Vagina (tissue), 2 donors: ENCODE measurements at regions not wholly inside any gene's neighbourhood (a gene's known extent, or its start where the extent isn't known, plus 50 kb on each side); places are given as distances from the start of the nearest gene placed in this dataset.

ENCODE experiments used
- DNase-seq, 2 donors: peaks; one replicate each; pipeline ENCODE4 v3.0.0-alpha.2; 2017; ENCODE audit errors: extremely low spot score in 2 of 2
- H3K27ac ChIP-seq: fragments of 200-600 bp; sonication (generic); one replicate; pipeline ENCODE4 v1.5.1; 2019
- H3K27me3 ChIP-seq: fragments of 200-600 bp; sonication (generic); one replicate; pipeline ENCODE4 v1.5.1; 2019
- H3K36me3 ChIP-seq, 2 donors: fragments of 200-600 bp; sonication (generic); one replicate each; pipeline ENCODE4 v1.5.1; 2017 to 2019
- H3K4me1 ChIP-seq: fragments of 200-600 bp; sonication (generic); one replicate; pipeline ENCODE4 v1.5.1; 2019
- H3K4me3 ChIP-seq, 2 donors: fragments of 200-600 bp; sonication (generic); 1 replicate in 1 of 2; 2 replicates in 1 of 2; pipeline ENCODE4 v1.5.1; 2016 to 2019
- H3K9me3 ChIP-seq: fragments of 200-600 bp; sonication (generic); one replicate; pipeline ENCODE4 v1.5.1; 2019
- POLR2A ChIP-seq, 2 donors: fragments of 450-650 bp; IDR thresholded peaks; one replicate each; pipeline ENCODE4 v1.6.1; 2017; ENCODE audit warnings: antibody characterized with exemption in 2 of 2, mild to moderate bottlenecking in 2 of 2, moderate library complexity in 2 of 2
- POLR2AphosphoS5 ChIP-seq, 2 donors: sonication (generic); formaldehyde crosslinking; IDR thresholded peaks; one replicate each; pipeline ENCODE4 v1.9.0; 2017; ENCODE audit warnings: antibody characterized with exemption in 2 of 2, mild to moderate bottlenecking in 2 of 2, low read depth in 1 of 2; ENCODE audit not compliant: insufficient read depth in 1 of 2
- intact Hi-C: fragments of 100-400 bp; cut with DNase I; formaldehyde crosslinking; loops from one replicate; pipeline ENCODE4 v1.15.1; 2023
- TF ChIP-seq, protein P1 (sequence below), 3 experiments: fragments of 450-650 bp in 2 of 3; fragments of 200-600 bp in 1 of 3; sonication (generic) in 1 of 3; IDR thresholded peaks; one replicate each; pipeline ENCODE4 v1.5.1; 2017 to 2019; ENCODE audit warnings: antibody characterized with exemption in 3 of 3, mild to moderate bottlenecking in 2 of 3, moderate library complexity in 2 of 3

DNA sequence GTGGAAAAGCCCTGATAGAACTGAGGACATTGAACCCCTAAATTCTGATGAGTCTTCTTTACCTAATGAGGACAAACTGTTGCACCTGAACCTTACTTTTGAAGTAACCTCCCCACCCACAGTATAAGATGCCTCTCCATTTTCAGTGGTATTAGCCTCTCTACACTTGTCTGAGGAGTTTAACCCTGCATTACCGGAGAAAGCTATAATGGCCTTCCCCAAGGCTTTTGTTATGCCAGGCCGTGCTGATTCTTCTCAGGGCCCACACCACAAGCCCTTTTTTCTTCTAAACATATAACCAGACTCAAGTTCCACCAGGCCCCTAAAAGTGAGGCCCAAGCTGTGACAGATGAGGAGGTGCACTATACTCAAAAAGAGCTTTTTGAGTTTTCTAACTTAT is 345.8 kb upstream of the GRID2 start:
- TF ChIP-seq POLR2AphosphoS5 (IDR thresholded peaks at IDR 0.05; ENCODE audit: insufficient read depth in 1 of 2, low read depth in 1 of 2) = no peak
- TF ChIP-seq, protein P1, sequence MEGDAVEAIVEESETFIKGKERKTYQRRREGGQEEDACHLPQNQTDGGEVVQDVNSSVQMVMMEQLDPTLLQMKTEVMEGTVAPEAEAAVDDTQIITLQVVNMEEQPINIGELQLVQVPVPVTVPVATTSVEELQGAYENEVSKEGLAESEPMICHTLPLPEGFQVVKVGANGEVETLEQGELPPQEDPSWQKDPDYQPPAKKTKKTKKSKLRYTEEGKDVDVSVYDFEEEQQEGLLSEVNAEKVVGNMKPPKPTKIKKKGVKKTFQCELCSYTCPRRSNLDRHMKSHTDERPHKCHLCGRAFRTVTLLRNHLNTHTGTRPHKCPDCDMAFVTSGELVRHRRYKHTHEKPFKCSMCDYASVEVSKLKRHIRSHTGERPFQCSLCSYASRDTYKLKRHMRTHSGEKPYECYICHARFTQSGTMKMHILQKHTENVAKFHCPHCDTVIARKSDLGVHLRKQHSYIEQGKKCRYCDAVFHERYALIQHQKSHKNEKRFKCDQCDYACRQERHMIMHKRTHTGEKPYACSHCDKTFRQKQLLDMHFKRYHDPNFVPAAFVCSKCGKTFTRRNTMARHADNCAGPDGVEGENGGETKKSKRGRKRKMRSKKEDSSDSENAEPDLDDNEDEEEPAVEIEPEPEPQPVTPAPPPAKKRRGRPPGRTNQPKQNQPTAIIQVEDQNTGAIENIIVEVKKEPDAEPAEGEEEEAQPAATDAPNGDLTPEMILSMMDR (IDR thresholded peaks at IDR 0.05) = no peak
- no peak for TF ChIP-seq POLR2A (IDR thresholded peaks at IDR 0.05)
- intact Hi-C loops = no loop called here
- DNase-seq = no peak
- Histone ChIP-seq H3K27ac (no peak overlapping the region), H3K4me1 (no peaks in the 10 kb centered on the region), H3K4me3 (no peak overlapping the region), H3K36me3 (no peaks in the 10 kb centered on the region), H3K27me3 (no peaks in the 10 kb centered on the region), H3K9me3 (no peaks in the 10 kb centered on the region)

DNA sequence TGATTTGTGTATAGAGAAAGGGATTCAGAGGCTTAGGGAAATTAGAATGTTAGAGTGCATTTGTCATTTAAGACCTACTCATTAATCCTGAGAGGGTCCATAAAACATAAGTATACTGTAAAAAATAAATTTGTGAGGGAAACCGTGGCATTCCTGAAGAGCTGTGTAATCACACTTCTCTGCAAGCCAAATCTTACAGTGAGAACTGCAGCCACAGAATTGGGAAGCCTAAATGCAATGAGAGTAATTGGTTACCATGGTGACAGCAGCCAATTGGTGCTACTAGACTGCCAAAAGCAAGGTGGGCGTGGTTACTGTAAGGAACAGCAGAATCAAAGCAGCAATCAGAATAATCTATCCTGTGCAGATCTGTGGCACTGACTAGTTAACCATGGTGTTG is 345.2 kb upstream of the GRID2 start:
- no peak for DNase-seq
- no peak overlapping the region for H3K27ac ChIP-seq
- TF ChIP-seq POLR2A (IDR thresholded peaks at IDR 0.05) (no peak), POLR2AphosphoS5 (IDR thresholded peaks at IDR 0.05; ENCODE audit: insufficient read depth in 1 of 2, low read depth in 1 of 2) (no peak)
- TF ChIP-seq, protein P1 (IDR thresholded peaks at IDR 0.05) = no peak
- H3K4me1 ChIP-seq = no peaks in the 10 kb centered on the region
- intact Hi-C loops = no loop called here
- no peak overlapping the region for H3K4me3 ChIP-seq
- H3K36me3 ChIP-seq = no peaks in the 10 kb centered on the region
- H3K9me3 ChIP-seq = no peaks in the 10 kb centered on the region
- no peaks in the 10 kb centered on the region for H3K27me3 ChIP-seq

DNA sequence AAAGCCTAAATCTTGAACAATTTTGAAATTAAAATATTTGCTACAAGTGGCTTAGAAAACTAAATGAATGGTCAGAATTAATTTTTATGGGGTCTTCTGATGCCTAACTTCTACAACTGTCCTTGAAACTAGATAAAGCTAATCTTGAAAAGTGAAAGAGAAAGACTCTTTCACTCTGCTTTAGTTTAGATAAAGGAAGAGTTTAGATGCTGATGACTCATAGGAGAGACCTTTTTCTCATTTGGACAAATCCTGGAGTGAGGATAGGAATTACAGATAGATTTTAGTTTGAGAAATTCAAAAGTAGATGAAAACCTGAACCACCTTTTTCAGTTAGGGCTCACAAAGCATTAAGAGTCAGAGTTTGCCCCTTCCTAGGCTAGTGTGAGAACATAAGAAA is 342.3 kb upstream of the GRID2 start:
- Histone ChIP-seq H3K27ac (no peak overlapping the region), H3K4me3 (no peak overlapping the region), H3K36me3 (no peaks in the 10 kb centered on the region), H3K9me3 (no peaks in the 10 kb centered on the region), H3K4me1 (no peaks in the 10 kb centered on the region), H3K27me3 (no peaks in the 10 kb centered on the region)
- TF ChIP-seq POLR2A (IDR thresholded peaks at IDR 0.05) = no peak
- TF ChIP-seq, protein P1 (IDR thresholded peaks at IDR 0.05) = no peak
- no peak for TF ChIP-seq POLR2AphosphoS5 (IDR thresholded peaks at IDR 0.05; ENCODE audit: insufficient read depth in 1 of 2, low read depth in 1 of 2)
- intact Hi-C loops = no loop called here
- no peak for DNase-seq

DNA sequence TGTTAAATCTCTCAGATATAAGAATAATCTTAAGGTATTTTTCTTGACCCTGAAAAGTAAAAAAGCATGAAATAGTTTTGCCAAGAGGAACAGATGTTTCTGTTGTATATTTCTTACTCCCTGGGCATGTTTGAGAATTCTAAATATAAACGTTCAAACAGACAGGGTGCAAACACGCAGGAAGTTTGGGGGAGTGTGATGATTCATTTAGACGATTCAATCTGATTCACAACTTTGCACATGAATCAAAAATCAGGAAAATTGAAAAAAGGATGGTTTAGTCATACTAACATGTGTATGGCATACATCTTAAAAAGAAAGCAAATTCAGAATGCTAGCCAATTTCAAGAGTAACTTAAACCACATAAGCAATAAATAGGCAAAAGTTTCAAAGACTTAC is 340.3 kb upstream of the GRID2 start:
- Histone ChIP-seq H3K36me3 (no peaks in the 10 kb centered on the region), H3K27ac (no peak overlapping the region), H3K4me1 (no peaks in the 10 kb centered on the region), H3K9me3 (no peaks in the 10 kb centered on the region), H3K27me3 (no peaks in the 10 kb centered on the region), H3K4me3 (no peak overlapping the region)
- no peak for TF ChIP-seq POLR2AphosphoS5 (IDR thresholded peaks at IDR 0.05; ENCODE audit: insufficient read depth in 1 of 2, low read depth in 1 of 2)
- no peak for TF ChIP-seq POLR2A (IDR thresholded peaks at IDR 0.05)
- TF ChIP-seq, protein P1 (IDR thresholded peaks at IDR 0.05) = no peak
- DNase-seq = no peak
- intact Hi-C loops = no loop called here

DNA sequence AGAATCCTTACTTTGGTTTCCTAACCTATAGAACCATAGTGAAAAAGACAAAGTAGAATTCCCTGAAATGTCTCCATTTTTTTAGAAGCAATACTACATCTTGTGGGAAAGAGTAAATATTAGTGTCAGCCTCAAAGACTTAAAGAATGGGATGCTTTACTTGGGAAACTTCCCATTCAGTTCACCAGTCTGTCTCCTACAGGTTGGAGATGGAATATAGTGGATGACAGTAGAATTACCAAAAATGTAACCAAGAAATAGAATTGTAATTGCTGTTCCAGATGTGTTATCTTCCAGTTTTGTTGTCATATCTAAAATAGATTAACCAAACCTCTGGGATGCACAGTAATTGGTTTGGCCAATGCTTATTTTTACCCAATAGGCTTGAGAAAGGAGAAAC is 338.6 kb upstream of the GRID2 start:
- DNase-seq = no peak
- intact Hi-C loops = no loop called here
- Histone ChIP-seq H3K27ac (no peak overlapping the region), H3K9me3 (no peaks in the 10 kb centered on the region), H3K36me3 (no peaks in the 10 kb centered on the region), H3K27me3 (no peaks in the 10 kb centered on the region), H3K4me3 (no peak overlapping the region), H3K4me1 (no peaks in the 10 kb centered on the region)
- TF ChIP-seq, protein P1 (IDR thresholded peaks at IDR 0.05) = no peak
- TF ChIP-seq POLR2AphosphoS5 (IDR thresholded peaks at IDR 0.05; ENCODE audit: insufficient read depth in 1 of 2, low read depth in 1 of 2) (no peak), POLR2A (IDR thresholded peaks at IDR 0.05) (no peak)
